GM12891 (cell line): ENCODE measurements at regions not wholly inside any gene's neighbourhood (a gene's known extent, or its start where the extent isn't known, plus 50 kb on each side); places are given as distances from the start of the nearest gene placed in this dataset.

Source experiments
- POLR2A ChIP-seq: IDR thresholded peaks from 2 replicates; pipeline ENCODE4 v1.6.1; 2011; ENCODE audit warnings: low read depth, low read length, control low read depth
- POLR2AphosphoS5 ChIP-seq: IDR thresholded peaks from 2 replicates; pipeline ENCODE4 v1.6.1; 2011; ENCODE audit warnings: low read depth, low read length, control low read depth
- TAF1 ChIP-seq: IDR thresholded peaks from 2 replicates; pipeline ENCODE4 v1.6.1; 2011; ENCODE audit warnings: low read depth, low read length, control low read depth

DNA sequence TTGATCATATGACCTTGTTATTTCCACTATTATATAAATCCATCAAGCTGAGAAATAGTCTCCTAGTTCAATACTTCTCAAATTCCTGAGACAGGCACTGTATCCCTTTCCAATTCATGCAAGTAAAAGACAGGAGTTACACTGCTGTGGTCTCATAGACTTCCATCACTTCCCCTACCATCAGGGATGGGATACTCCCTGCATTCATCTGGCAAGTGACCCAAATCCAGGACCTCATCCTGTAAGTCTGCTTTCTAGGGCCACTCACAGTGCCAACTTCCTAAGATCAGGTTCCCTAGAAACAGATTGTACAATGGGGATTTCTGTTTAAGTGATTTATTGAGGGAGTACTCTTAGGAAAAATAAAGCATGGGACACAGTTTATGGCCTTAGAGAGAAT lies 424.0 kb upstream of the CDH7 start:
- TF ChIP-seq POLR2A (no peak), POLR2AphosphoS5 (no peak), TAF1 (no peak)
